ENCODE measurements at regions not wholly inside any gene's neighbourhood (a gene's known extent, or its start where the extent isn't known, plus 50 kb on each side); places are given as distances from the start of the nearest gene placed in this dataset.

DNA sequence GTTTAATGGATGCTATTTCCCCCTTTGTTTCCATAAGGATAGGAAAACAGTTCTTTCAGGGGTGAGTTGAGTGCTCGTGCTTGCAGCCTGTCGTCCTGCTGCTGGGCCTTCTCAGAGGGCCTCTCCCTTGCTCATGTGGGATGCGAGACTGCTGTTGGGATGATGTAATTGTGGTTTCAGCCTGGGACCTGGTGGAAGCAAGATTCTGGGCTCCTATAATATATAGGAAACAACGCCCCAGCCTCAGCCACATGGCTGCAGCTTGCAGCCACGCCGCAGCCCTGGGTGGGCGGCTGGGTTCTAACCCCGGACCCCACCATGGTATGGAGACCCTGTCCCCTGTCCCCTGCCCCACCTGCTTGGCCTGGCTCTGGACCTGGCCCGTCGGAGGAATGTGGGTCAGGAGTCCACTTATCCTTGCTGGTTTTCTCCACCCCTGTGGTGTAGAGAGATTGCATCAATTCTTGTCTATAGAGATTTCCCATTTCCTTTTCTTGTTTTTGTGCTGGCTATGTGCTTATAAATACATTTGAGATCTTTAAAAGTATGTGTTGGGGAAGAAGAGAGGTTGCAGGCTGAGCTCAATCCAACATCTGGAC is 357.8 kb downstream of the SIPA1L2 start:
- no peak for DNase-seq

GRCh38 chr1:232271299-232271698 is 358.6 kb downstream of the SIPA1L2 start:
- no peak for DNase-seq

DNA sequence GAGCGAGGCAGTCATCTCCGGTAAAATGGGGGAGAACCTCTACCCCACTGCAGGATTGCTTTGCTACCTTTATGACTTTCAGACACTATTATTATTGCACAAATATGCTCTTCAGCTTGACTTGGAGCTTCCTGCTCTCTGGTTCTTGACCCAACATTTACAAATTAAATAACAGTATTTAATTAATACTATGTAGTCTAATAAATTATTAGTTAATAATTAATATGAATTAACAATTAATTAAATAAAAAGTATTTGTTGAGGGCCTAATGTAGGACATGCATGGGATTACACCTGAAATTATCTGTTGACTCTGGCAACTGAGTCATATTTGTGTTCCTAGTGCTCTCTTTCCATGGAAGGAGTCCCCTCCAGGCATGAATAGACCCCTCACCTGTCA is 359.9 kb downstream of the SIPA1L2 start:
- no peak for DNase-seq

- DNase-seq, result no peak
These were observed 361.9 kb downstream of the SIPA1L2 start for GRCh38 chr1:232267837-232268598.

DNA sequence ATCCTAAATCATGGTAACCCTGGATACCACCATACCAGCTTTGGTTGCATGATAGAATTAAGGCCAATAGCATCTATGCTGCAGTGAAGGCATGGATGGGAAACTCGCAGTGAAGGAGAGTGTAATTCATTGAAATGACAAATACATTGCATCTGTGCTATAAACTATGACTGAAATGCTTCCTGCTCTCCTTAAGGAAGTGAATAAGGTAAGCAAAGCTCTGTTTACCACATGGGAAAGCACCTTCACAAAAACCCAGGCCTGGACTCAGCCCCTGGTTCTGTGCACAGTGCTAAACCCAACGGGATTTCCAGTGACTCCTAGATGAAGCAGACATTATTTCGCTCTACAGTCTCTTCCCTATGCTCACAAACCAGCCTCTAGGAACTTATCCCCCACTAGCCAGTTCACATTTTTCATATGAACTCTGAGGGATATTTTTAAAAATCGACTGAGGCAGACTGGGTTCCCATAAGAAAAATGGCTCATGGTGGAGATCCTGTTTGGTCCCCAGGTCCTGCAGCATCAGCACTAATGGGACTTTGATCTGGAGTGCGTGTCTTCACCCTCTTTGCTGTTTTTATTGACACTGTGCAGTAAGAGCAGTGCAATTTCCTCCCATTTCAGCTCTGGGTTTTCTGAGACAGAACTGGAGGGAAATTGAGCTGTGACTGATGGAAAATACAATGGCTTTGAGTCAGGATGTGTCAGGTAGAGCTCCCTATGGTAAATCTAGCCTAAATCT is 362.7 kb downstream of the SIPA1L2 start:
- no peak for DNase-seq

DNA sequence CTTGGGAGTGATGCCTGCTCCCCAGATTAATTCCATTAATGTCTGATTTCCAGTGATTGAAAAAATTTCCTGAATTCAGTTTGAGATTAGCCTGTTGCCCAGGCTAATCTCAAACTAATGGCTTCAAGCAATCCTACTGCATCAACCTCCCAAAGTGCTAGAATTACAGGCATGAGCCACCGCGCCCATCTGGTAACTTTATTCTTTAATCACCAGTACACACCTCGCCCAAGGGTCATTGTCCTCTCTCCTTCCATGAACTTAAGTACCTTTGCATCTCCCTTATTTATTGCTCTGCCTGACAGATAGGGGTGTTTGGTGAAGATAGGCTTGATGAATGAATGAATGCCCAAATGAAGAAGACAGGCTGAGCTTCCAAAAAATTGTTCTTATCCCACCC is 366.5 kb downstream of the SIPA1L2 start:
- DNase-seq, result no peak

GRCh38 chr1:232262991-232263390 is 366.9 kb downstream of the SIPA1L2 start:
- no peak for DNase-seq

- DNase-seq, result no peak
These were observed 369.1 kb downstream of the SIPA1L2 start for GRCh38 chr1:232260861-232261260.

- no peak for DNase-seq
These were observed 369.9 kb downstream of the SIPA1L2 start for GRCh38 chr1:232260045-232260444.

GRCh38 chr1:232259333-232259732 is 370.6 kb downstream of the SIPA1L2 start:
- DNase-seq, result no peak

DNA sequence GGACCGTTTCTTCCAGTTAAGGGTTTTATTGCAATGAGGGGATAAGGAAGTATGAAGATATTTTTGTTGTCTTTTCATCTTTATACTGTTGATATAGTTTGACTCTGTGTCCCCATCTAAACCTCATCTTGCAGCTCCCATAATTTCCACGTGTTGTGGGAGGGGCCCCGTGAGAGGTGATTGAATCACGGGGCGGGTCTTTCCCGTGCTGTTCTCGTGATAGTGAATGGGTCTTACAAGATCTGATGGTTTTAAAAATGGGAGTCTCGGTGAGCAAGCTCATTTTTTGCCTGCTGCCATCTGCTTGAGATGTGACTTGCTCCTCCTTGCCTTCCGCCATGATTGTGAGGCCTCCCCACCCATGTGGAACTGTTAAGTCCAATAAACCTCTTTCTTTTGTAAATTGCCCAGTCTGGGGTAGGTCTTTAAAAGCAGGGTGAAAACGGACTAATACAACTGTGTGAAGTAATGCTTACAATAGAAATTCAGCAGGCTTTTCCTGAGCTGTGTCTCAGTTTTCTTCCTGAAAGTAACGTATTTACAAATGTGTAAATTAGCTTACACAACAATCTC is 377.3 kb downstream of the SIPA1L2 start:
- no peak for DNase-seq

DNA sequence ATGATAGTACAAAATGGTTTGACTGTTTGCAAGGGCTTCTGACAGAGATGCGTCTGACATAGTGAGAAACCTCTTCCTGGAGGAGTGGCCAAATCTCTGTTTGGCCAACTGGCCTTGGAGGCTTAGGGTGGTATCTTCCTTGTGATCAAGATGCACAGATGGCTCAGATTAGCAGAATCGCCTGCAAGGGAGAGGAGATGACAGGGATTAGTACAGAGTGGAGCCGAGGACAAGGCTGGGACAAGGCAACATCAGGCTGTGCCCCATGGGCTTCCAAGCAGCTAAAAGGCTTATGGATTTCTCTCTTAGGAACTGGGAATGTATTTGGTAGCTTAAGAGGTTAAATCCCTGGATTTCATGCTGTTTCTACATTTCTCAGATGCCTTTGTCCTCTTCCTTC is 379.1 kb downstream of the SIPA1L2 start:
- no peak for DNase-seq

- DNase-seq, result no peak
These were observed 379.8 kb downstream of the SIPA1L2 start for GRCh38 chr1:232249861-232250777.

DNA sequence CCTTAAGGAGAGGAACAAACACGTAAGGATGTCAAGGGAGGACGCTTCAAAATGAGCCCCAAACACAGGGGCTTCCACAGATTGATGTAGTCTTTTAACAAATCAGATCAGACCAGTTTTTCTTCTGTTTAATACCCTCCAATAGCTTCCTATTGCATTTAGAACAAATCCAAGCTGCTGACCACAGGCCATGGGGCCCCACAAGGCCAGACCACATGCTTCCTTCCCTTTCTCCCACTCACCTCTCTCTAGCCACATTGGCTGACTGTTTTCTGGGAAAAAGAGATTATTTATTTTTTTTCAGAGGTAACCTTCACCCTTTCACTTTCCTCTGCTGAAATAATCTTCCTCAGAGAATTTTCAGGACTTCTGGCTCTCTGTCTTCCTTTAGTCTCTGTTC is 380.6 kb downstream of the SIPA1L2 start:
- DNase-seq, result no peak

DNA sequence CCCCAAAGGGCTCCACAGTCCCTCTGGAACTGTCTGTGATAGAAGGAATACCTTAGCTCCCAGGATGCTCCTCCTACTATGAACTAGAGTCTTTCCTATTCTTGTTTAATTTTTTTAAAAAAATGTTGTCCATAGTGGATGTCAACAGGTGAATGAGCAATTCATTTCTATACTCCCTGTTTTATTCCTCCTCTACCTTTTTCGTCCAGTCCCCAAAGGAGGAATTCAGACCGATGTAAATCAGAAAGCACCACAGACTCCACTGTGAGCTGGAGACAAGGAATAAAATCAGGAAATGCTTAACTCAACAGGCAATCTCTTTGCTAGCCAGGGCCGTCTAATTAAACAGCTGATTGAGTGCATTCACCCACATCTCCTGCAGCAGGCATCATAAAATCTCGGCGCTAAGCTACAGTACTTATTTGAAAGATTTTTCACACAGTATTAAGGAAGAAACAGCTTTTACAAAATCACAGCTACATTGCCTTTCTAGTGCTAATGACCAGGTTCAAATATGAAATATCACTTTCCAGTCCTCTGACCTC is 381.6 kb downstream of the SIPA1L2 start:
- DNase-seq, result no peak

- DNase-seq, result no peak
These were observed 382.3 kb downstream of the SIPA1L2 start for GRCh38 chr1:232247669-232248068.

DNA sequence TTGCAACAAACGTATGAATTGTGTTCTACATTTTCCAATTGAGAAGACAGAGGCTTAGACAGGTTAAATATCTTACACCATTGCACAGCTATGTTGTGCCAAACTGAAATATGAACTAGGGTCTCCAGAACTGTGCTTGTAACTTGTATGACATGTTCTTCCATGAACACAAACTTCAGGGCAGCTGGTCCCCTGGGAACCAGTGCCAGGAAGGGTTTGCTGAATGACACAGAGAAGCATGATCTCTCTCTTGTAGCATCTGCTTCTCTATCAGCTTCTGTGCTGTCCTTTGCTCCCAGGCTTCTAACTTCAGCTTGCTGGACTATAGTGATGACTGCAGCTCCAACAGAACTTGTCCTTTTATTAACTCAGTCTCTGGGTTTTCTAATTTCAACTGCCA is 385.5 kb downstream of the SIPA1L2 start:
- no peak for DNase-seq

DNA sequence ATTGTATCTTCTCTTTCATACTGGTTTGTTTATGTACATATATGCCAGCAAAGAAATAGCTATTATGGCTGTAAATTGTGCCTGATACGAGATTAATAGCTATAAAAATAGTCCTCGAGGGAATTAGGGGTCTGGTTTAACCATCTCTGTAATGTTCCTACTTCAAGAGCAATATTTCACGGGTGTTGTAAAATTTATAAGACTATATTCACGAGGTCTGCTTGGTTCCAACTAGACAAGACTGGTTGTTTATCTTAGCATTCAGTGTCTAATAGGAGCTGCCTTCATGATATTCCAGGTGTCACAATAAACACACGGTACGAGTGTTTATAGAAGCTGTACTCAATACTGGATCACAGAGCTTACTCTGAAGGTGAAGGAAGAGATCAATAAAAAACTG is 389.9 kb downstream of the SIPA1L2 start:
- no peak for DNase-seq

- no peak for DNase-seq
These were observed 390.4 kb downstream of the SIPA1L2 start for GRCh38 chr1:232239522-232239921.

GRCh38 chr1:232238009-232238408 is 391.9 kb downstream of the SIPA1L2 start:
- no peak for DNase-seq

DNA sequence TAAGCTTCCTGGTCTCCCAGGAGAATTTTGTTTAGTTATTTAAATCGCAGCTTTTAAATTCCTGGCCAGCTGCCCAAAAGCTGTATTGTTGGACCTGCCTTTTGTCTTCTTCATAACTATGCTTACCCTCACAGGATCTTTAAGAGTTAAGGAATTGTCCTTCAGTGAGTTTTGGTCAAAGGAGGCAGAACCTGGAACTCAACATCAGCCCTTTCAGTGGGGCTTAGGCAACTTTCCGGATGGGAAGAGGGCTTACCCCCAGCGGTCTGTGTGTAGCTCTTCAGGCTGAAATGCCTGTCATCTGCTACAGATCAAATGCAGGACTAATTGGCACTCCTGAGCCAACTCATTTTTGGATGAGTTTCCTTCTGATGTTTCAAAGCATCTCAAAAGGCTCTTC is 402.6 kb downstream of the SIPA1L2 start:
- DNase-seq, result no peak

DNA sequence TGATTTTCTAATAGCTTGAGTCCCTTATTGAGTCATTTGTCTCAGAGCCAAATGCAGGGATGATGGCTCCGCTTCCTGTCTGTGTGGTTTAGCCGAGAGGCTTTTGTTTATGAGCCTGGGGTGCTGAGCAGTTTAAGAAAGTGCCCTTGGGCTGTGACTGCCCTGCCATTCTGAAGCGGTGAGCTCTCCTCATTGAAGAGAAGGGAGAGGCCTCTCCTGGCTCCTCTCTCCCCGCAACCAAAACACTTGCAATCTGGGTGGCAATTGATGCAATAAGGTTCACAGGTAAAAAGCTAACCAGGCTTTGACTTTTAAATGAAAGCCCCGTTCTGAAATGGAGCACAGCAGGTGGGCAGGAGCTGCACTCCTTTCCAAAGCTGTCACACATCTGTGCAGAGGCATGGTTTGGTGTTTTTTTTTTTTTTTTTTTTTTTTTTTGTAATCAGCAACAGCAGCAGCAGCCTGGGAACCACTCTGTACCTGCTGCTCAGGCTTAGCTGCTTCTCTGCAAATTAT is 403.7 kb downstream of the SIPA1L2 start:
- DNase-seq, result peak in 1 of 2 donors; percentile 29

Measured in CD4-positive, alpha-beta T cell treated with Interferon alpha-2 for 1 hour (primary cell).